Keratinocyte (primary cell): ENCODE measurements at regions not wholly inside any gene's neighbourhood (a gene's known extent, or its start where the extent isn't known, plus 50 kb on each side); places are given as distances from the start of the nearest gene placed in this dataset.

Source experiments
- DNase-seq: peaks from one replicate; pipeline ENCODE4 v3.0.0-alpha.2; 2011; ENCODE audit warnings: low read depth, missing footprints, low spot score
- FAIRE-seq: peaks from 2 replicates; lab custom pipeline; 2011; peaks lifted over from hg19 to GRCh38; lab: Jason Lieb, UNC
- H2AFZ ChIP-seq: 2 replicates; pipeline ENCODE4 v1.6.0; 2012; ENCODE audit warnings: low read length, control low read depth, inconsistent platforms; ENCODE audit not compliant: control insufficient read depth
- H3K27ac ChIP-seq: 2 replicates; pipeline ENCODE4 v1.5.1; 2011; ENCODE audit warnings: low read length; ENCODE audit not compliant: control insufficient read depth, insufficient read depth
- H3K27me3 ChIP-seq: 3 replicates; pipeline ENCODE4 v1.6.0; 2011; ENCODE audit warnings: low read length; ENCODE audit not compliant: control insufficient read depth, insufficient read depth; ENCODE audit errors: extremely low read depth
- H3K36me3 ChIP-seq, 2 experiments: 2 replicates in 1 of 2; 3 replicates in 1 of 2; pipeline ENCODE4 v1.5.1; 2011; ENCODE audit warnings: low read length in 2 of 2, mild to moderate bottlenecking in 1 of 2; ENCODE audit not compliant: control insufficient read depth in 2 of 2, insufficient read depth in 2 of 2; ENCODE audit errors: extremely low read depth in 1 of 2
- H3K4me1 ChIP-seq: 3 replicates; pipeline ENCODE4 v1.5.1; 2011; ENCODE audit warnings: low read length; ENCODE audit not compliant: control insufficient read depth, insufficient read depth; ENCODE audit errors: extremely low read depth
- H3K4me2 ChIP-seq: 3 replicates; pipeline ENCODE4 v1.6.0; 2011; ENCODE audit warnings: low read depth, low read length; ENCODE audit not compliant: control insufficient read depth, insufficient read depth; ENCODE audit errors: extremely low read depth
- H3K4me3 ChIP-seq, 3 experiments: fragments of 200-600 bp in 1 of 3; sonication (generic) in 1 of 3; 2 replicates in 2 of 3; 3 replicates in 1 of 3; pipeline ENCODE4 v1.5.1; 2011 to 2016; ENCODE audit warnings: low read length in 3 of 3, mild to moderate bottlenecking in 3 of 3, control low read depth in 2 of 3, inconsistent platforms in 1 of 3, low read depth in 1 of 3, mixed read lengths in 1 of 3, mixed run types in 1 of 3, moderate library complexity in 1 of 3; ENCODE audit not compliant: control insufficient read depth in 2 of 3, insufficient read depth in 2 of 3; ENCODE audit errors: extremely low read depth in 1 of 3
- H3K79me2 ChIP-seq: 2 replicates; pipeline ENCODE4 v1.6.0; 2012; ENCODE audit warnings: low read length; ENCODE audit not compliant: control insufficient read depth, insufficient read depth
- H3K9ac ChIP-seq: 3 replicates; pipeline ENCODE4 v1.6.0; 2011; ENCODE audit warnings: low read length; ENCODE audit not compliant: control insufficient read depth, insufficient read depth; ENCODE audit errors: extremely low read depth
- H3K9me1 ChIP-seq: 3 replicates; pipeline ENCODE4 v1.6.0; 2011; ENCODE audit warnings: low read length; ENCODE audit not compliant: control insufficient read depth, insufficient read depth; ENCODE audit errors: extremely low read depth
- H3K9me3 ChIP-seq: 2 replicates; pipeline ENCODE4 v1.5.1; 2012; ENCODE audit warnings: low read depth, low read length; ENCODE audit not compliant: control insufficient read depth
- H4K20me1 ChIP-seq: 3 replicates; pipeline ENCODE4 v1.6.0; 2011; ENCODE audit warnings: low read length; ENCODE audit not compliant: control insufficient read depth, insufficient read depth; ENCODE audit errors: extremely low read depth
- CTCF ChIP-seq, 3 experiments: IDR thresholded peaks in 1 of 3; conservative IDR thresholded peaks in 1 of 3; optimal IDR thresholded peaks in 1 of 3; 2 replicates in 2 of 3; 3 replicates in 1 of 3; pipeline versions ENCODE3 to v1.5.1; 2011; ENCODE audit warnings: low read length in 3 of 3, mild to moderate bottlenecking in 3 of 3, moderate library complexity in 2 of 3, control low read depth in 1 of 3, inconsistent platforms in 1 of 3; ENCODE audit not compliant: insufficient read depth in 2 of 3; ENCODE audit errors: extremely low read depth in 1 of 3
- EZH2 ChIP-seq: IDR thresholded peaks from one replicate; pipeline ENCODE4 v1.6.1; 2012; ENCODE audit warnings: inconsistent platforms, mild to moderate bottlenecking, low read length, moderate library complexity
- dilution Hi-C: fragments of 300-500 bp; cut with MboI; formaldehyde crosslinking; loops from one replicate; pipeline ENCODE4 v1.7.0; 2020; ENCODE audit warnings: low sequenced_read_pairs; ENCODE audit not compliant: extremely low pct_ligation_motif_present

GRCh38 chr13:55366676-55367075 lies 1774.0 kb upstream of the PRR20A start:
- no peaks in the 10 kb centered on the region for H3K9me3 ChIP-seq
- no peak overlapping the region for H3K4me3 ChIP-seq
- H3K4me1 ChIP-seq = no peaks in the 10 kb centered on the region
- H3K79me2 ChIP-seq = no peaks in the 10 kb centered on the region
- H3K27me3 ChIP-seq = no peaks in the 10 kb centered on the region
- H3K4me2 ChIP-seq = no peak overlapping the region
- no peak for FAIRE-seq
- no peaks in the 10 kb centered on the region for H3K9me1 ChIP-seq
- H3K36me3 ChIP-seq = no peaks in the 10 kb centered on the region
- H3K9ac ChIP-seq = no peak overlapping the region
- TF ChIP-seq EZH2 = no peak
- TF ChIP-seq CTCF (optimal IDR thresholded peaks at IDR 0.05 in 1 of 3, IDR thresholded peaks at IDR 0.05 in 1 of 3, conservative IDR thresholded peaks at IDR 0.05 in 1 of 3; ENCODE audit: extremely low read depth in 1 of 3, insufficient read depth in 2 of 3, low read length in 3 of 3) = no peak
- no peaks in the 10 kb centered on the region for H4K20me1 ChIP-seq
- no peak overlapping the region for H2AFZ ChIP-seq
- dilution Hi-C loops = no loop called here
- no peak overlapping the region for H3K27ac ChIP-seq
- DNase-seq = no peak

GRCh38 chr13:55394470-55394869 lies 1746.2 kb upstream of the PRR20A start:
- H3K36me3 ChIP-seq = no peaks in the 10 kb centered on the region
- H4K20me1 ChIP-seq = no peaks in the 10 kb centered on the region
- no peak overlapping the region for H3K4me3 ChIP-seq
- no peak overlapping the region for H3K9ac ChIP-seq
- no peaks in the 10 kb centered on the region for H3K9me1 ChIP-seq
- no peak overlapping the region for H3K4me2 ChIP-seq
- no peak for TF ChIP-seq EZH2
- no peak for TF ChIP-seq CTCF (optimal IDR thresholded peaks at IDR 0.05 in 1 of 3, IDR thresholded peaks at IDR 0.05 in 1 of 3, conservative IDR thresholded peaks at IDR 0.05 in 1 of 3; ENCODE audit: extremely low read depth in 1 of 3, insufficient read depth in 2 of 3, low read length in 3 of 3)
- H2AFZ ChIP-seq = no peak overlapping the region
- no peak for FAIRE-seq
- no peaks in the 10 kb centered on the region for H3K4me1 ChIP-seq
- no peaks in the 10 kb centered on the region for H3K9me3 ChIP-seq
- H3K79me2 ChIP-seq = no peaks in the 10 kb centered on the region
- H3K27me3 ChIP-seq = no peaks in the 10 kb centered on the region
- no peak overlapping the region for H3K27ac ChIP-seq
- no peak for DNase-seq
- dilution Hi-C loops = no loop called here
